ENCODE measurements at regions not wholly inside any gene's neighbourhood (a gene's known extent, or its start where the extent isn't known, plus 50 kb on each side); places are given as distances from the start of the nearest gene placed in this dataset.
"Not testable (repeated sequence)": the region's sequence is repeated elsewhere in the genome, so short reads cannot be mapped to it uniquely, and the experiment has no call there.

DNA sequence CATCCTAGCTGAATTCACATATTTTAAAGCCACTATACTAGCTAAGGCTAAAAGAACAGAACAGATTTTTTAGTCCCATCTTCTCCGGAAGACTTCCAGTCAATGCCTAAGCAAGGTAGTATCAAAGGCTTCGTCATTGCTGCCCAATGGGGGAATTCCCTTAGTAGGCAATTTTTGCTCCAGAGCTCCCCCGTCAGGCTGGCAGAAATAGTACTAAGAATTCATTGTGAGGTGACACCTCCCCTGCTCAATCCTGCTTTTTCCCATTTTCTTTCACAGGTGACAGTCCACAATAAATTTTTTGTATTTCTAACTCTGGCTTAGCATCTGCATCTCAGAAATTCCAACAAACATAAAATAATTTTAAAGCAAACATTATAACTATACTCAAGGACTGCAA, 52.8 kb upstream of the SRSF6 start:
- peak; percentile 10 to 19 for DNase-seq (ENCODE audit: low read depth in 2 of 2)

DNA sequence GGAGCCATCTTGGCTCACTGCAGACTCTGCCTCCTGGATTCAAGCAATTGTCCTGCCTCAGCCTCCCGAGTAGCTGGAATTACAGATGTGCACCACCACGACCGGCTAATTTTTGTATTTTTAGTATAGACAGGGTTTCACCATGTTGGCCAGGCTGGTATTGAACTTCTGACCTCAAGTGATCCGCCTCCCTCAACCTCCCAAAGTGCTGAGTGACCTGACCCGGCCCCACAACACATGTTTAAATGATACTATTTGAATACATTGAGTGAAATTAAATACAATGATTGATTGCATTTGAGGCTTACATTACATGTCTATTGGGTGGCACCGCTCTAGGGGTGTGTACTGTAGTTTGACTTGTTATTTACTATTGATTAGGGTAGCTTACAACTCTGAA, 56.8 kb upstream of the SRSF6 start:
- not testable (repeated sequence) for DNase-seq (ENCODE audit: low read depth in 2 of 2)

DNA sequence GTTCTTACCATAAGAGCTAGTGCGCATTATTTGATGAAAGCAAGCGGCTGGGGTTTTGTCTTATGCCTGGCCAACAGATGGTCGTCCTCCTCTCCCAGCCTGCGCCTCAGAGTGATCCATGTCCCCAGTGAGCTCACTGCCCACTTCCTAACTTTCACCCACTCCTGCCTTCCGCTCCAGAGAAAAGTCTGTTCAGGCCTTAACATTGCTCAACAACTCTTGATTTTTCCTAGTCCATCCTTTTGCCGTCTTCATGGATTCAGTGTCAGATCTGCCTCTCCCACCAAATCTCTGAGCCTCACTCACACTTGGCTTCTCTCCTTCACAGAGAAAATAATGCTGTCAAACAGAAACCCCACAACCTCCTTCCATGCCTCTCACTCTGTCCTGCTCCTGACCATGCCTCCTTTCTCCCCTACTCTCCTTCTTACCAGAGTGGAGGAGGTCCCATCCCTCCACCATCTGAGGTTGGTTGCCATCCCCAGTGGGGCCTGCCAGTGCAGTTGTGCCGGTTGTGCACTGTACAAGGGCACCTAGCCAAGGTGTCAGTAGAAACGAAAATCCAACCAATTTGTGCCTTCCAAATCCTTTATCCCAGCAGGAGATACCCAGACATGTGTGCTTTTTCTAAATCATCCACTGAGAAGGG, 58.9 kb upstream of the SRSF6 start:
- DNase-seq (ENCODE audit: low read depth in 2 of 2): no peak

DNA sequence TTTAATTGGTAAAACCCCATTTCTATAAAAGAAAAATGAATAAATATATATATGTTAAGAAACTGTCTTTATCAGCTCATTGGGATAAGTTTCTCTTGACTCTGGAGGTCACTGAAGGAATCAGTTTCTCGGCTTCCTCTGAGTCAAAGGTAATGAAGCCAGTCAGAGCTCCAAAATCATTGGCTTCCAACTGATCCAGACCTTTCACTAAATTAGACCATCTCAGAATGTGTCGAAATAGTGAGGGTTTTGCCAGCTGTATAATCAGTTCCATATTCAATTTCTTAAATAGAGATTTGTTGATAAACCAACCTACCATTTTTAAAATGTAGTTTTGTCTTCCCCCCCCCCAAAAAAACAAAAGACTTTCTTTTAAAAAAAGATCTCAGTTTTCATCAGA, 60.5 kb upstream of the SRSF6 start:
- no peak for DNase-seq (ENCODE audit: low read depth in 2 of 2)

DNA sequence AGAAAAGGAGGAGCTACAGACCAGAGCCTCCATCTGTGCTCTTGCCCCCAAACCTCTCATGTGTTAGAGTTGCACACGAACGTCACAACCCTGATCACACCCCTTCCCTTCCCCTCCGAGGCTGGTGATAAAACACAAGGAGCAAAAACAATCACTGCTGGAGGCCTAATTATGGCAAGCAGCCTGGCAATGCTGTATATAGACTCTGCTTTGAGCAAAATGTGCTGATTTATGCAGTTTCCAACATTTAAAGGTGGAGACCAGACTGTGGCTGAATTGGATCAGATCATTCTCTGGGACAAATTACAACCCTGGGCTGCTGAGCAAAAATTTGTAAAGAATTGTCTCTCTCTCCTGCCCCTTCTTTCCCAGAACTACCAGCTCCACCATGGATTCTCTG, 64.6 kb upstream of the SRSF6 start:
- DNase-seq (ENCODE audit: low read depth in 2 of 2): no peak

DNA sequence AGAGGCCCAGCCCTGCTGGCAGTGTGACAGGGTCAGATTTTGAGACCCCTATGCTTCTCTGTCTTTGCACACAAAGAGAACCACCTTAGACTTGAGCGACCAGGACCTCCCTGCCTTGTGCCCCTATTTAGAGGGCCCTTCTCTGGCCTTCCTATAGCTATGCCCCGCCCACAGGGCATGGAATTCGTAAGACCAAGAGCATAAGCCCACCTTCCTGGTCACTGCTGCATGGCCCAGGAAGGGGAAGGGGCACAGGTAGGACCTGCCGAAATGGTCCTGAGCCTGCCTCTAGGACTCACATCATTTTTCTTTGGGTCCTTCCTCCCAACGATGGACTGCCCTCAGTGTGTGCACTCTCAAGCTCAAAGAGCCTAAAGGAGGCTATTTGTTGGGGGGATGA, 65.1 kb upstream of the SRSF6 start:
- DNase-seq (ENCODE audit: low read depth in 2 of 2): no peak

DNA sequence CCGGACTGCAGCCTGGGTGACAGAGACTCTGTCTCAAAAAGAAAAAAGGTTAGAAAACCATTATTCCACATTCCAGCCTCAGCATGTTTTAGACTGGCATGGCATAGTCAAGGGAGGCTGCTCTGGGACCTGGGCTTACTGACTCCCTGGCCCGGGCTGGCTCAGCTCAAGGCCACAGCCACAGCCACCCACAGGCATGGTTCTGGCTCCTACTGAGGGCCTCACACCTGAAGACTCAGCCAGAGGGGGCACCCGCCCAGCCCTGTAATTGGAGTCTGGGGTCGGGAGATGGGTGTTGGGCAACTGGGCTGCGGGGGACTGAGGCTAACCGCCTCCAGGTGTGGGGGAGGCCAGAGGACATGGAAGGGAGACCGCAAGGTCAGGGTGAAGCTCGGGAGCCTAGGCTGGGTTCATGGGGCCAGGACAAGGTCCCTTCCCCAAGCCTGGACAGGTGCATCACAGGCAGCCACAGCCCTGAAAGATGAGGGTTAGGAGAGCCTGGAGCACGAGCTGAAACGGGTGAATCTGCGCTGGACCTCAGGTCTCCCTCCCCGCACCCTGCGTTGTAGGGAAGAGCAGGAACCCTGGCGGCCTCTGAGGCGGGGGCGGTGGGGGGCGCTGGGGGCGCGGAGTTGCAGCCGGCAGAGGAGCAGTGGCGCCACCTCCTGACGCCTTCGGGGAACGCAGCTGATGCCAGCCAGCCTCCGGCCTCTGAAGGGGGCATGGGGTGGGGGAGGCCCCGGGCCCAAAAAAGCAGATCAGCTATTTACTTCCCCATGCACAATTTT, 67.7 kb upstream of the SRSF6 start:
- no peak for DNase-seq (ENCODE audit: low read depth in 2 of 2)

DNA sequence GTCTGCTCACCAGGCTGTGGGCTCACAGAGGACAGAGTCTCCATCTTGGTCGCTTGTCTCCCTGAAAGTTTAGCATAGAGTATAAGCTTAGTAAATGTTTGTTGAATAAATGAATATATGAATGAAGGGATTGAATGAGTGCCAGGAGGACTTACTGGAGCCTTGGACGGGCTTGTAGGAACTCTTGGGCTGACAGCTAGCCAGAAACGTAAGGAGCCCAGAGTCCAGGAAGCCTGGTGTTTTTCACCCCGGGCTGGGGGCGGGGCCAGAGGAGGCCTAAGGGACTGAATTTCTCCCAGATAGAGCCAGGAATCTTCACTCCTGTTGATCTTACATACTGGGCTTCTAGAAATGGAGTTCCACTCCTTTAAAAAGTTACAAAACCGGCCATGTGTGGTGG, 68.5 kb upstream of the SRSF6 start:
- no peak for DNase-seq (ENCODE audit: low read depth in 2 of 2)

DNA sequence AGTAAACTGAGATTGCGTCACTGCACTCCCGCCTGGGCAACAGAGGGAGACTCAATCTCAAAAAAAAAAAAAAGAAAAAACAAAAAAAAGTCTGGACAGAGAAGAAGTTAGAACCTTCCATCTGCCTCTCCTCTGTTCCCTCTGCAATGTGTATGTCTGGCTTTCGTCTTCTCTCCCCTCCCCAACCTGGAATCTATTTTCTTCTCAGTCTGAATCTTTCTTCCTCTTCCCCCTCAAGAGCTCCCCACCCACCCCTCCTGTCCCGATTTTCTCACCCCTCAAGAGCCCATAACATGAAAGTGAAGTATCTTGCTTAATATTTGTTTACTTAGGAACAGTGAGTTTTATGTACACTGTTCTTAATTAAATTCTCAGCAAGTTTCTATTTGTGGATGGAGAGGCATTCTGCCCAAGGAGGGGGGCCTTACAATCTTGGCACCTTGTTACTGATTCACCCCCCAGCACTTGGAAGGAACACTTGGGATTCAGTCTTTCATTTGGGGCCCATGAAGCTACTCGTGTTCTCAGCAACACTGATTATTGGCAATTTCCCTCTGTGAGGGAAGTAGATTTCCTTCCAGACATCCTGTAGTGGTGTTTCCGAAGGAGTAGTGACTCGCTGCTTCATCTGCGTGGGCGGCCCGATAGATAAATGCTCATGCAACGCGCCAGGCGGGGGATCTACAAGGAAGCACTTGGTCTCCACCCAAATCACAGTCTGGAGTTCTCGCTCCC, 69.3 kb upstream of the SRSF6 start:
- no peak for DNase-seq (ENCODE audit: low read depth in 2 of 2)

DNA sequence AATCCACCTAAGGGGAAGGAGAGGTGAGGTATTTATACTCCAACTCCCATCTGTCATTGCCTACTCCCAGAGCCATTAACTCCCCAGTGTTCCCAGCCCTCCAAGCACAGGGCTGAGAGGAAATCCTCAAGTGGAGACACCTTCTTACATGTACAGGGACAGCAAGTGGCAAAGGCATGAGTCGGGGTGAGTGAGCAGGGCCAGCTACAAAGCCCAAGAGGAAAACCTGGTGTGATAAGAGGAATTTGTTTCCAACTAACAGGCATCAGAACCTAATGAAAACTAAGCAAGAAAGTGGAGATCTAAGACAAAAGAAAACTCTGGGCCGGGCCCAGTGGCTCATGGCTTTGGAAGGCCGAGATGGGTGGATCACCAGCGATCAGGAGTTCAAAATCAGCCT, 70.0 kb upstream of the SRSF6 start:
- no peak for DNase-seq (ENCODE audit: low read depth in 2 of 2)

DNA sequence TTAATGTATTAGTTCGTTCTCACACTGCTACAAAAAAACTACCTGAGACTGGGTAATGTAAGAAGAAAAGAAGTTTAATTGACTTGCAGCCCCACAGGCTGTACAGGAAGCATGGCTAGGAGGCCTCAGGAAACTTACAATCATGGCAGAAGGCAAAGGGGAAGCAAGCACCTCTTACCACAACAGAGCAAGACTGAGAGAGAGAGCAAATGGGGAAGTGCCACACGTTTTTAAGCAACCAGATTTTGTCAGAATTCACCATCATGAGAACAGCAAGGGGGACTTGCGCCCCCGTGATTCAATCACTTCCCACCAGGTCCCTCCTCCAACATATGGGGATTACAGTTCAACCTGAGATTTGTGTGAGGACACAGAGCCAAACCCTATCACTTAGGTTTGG, 70.8 kb upstream of the SRSF6 start:
- DNase-seq (ENCODE audit: low read depth in 2 of 2): no peak

DNA sequence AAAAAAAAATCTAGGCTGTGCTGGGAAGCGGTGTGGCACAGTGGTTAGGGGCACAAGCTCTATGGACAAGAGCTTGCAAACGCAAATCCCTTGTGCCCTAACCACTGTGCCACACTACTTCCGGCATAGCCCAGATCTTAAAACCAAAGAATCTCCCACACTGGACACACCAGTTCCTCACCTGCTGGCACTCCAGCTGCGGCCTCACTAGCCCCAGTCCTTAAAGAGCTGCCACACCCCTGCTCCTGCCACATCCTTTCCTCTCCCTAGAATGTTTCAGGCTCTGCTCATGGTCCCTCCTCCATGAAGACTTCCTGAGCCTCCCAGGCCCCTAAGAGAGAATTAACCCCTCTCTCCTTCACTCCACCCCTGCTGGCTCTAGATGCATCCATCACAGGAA, 71.8 kb upstream of the SRSF6 start:
- DNase-seq (ENCODE audit: low read depth in 2 of 2): no peak

DNA sequence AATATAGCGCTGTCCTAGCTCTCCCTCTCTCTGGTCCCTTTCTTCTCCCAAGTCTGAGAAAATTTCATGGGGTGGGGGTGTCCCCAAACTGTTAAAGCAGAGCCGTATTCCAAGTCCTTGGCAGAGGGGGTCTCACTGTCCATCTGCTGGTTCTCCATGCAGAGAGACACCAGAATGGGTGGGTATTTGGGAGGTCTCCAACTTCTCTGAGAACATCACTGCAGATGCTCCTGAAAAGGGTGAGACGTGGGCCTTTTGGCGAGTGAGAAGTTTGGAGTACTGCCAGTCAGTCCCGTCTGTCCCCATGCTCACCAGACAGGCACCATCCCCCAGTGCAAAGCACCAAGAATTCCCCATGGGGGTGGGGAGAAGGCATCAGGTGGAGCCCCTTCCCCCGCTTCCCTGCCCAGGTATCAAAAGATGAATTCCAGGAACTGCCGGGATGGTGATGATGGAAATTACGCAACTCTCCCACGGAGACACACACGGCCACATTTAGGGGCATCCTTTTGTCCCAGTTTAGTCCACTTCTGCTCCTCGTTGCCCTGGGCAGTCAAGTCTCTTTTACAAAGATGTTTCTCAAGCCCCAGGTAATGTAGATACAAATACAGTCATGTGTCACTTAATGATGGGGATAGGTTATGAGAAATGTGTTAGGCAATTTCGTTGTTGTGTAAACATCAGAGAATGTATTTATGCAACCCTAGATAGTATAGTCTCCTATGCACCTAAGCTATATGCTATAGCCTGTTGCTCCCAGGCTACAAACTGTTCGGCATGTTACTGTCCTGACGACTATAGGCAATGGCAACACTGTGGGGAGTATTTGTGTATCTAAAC, 73.4 kb upstream of the SRSF6 start:
- no peak for DNase-seq (ENCODE audit: low read depth in 2 of 2)

DNA sequence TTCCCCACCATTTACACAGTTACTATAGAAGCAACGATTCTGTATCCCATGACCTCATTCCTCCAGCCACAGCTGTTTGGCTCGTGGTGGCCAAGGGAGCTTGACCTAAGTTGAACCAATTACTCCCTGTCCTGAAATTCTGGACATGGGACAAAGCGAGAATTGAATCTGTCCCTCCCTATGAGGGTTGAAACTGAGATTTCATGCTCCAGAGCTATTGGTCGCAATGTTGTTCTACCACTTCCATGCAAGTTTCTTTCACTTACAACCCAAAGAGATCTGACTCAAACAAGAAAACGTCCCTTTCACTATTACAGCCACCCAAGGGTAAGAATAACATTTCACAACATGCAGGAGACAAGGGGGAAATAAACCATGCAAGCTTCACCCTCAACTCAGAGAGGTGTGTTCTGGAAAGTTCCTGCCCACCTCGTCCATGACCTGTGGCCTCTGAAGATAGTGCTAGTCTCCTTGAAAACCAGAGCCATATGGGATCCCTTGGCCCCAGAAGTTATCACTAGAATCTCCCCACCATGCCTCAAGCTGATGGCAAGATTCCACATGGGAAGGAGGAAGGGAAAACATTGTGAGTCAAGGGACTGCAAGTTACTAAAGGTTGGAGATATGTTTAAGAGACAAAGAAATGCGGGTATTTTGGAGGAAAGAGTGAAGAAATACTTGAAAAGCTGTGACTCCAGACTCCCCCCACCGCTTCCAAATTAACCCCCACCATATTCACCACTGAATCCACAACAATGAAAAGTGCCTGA, 74.5 kb upstream of the SRSF6 start:
- no peak for DNase-seq (ENCODE audit: low read depth in 2 of 2)

DNA sequence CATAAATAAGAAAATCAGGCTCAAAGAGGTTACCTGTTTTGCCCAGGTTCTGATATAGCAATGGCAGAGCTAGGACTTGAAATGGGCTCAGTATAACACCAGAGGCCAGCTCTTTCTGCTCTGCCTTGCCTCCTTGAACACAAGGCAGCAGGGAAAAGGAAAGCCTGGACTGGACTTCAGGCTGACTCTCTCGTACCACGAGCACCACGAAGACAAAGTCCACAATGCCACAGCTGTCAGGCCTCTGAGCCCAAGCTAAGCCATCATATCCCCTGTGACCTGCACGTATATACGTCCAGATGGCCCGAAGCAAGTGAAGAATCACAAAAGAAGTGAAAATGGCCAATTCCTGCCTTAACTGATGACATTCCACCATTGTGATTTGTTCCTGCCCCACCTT, 75.6 kb upstream of the SRSF6 start:
- not testable (repeated sequence) for DNase-seq (ENCODE audit: low read depth in 2 of 2)

DNA sequence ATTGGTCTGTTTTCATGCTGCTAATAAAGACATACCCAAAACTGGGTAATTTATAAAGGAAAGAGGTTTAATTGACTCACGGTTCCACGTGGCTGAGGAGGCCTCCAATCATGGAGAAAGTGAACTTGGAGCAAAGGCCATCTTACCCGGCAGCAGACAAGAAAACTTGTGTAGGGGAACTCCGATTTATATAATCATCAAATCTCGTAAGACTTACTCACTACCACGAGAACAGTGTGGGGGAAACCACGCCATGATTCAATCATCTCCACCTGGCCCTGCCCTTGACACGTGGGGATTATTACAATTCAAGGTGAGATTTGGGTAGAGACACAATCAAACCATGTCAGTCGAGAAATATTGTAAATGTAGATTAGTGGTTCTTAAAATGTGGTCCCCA, 76.2 kb upstream of the SRSF6 start:
- DNase-seq (ENCODE audit: low read depth in 2 of 2): not testable (repeated sequence)

DNA sequence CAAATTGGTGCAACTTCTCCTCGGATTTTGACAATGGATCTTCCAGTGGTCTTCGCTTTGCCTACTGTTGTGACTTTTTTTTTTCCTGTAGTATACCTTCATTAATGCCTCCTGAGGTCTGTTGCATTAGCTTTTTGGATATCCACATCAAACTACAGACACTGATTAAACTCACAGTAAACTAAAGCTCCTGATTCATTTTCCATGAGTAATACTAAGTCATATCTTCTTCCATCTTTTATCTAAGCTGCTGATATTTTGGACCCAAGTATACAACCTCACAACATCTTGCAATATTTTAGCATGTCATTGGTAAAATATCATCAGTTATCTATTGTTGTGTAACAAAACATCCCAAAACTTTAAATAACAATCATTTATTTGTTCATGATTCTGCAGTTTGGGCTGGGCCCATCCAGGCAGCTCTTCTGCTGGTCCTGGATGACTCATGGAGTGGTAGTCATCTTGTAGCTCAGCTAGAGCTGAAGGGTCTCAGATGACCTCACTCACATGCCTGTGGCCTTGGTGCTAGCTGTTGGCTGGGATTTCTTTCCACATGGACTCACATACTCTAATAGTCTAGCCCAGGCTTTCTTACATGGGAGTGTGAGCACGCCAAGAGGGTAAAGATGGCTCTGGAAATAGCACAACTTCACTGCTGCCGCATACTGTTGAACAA, 78.3 kb upstream of the SRSF6 start:
- DNase-seq (ENCODE audit: low read depth in 2 of 2): no peak

DNA sequence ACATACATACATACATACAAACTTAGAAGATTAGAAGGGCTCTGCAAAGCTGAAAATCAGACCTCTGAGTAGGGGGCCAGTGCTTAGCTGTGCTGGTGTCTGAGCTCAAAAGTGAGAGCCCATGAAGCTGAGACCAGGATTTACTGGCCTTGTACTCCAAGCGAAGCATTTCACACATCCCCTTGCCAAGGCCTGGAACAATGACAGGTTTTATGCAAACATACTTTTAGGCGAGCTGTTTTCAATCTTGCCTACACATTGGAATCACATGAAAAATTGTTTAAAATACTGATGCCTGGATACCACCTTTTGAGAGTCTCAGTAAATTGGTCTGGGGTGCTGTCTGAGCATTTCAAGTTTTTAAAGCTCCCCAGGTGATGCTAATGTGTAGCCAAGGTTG, 80.9 kb upstream of the SRSF6 start:
- DNase-seq (ENCODE audit: low read depth in 2 of 2): no peak

DNA sequence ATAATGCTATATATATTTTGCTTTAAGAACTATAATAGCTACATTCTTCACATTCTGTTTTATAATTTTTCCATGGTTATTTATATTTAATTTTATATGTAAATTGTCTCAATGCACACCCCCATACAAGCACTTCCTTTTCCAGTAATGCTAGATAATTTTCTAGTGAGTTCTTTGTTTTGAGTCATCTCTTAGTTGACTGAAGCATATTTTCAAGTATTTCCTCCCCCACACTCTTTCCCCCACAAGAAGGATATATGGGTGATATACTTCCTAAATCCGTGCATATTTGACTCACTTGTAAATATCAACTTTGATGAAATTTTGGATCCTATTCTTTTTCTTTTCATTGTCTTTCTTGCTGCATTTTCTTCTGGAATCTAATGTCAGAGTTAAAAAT, 82.1 kb upstream of the SRSF6 start:
- DNase-seq (ENCODE audit: low read depth in 2 of 2): no peak

DNA sequence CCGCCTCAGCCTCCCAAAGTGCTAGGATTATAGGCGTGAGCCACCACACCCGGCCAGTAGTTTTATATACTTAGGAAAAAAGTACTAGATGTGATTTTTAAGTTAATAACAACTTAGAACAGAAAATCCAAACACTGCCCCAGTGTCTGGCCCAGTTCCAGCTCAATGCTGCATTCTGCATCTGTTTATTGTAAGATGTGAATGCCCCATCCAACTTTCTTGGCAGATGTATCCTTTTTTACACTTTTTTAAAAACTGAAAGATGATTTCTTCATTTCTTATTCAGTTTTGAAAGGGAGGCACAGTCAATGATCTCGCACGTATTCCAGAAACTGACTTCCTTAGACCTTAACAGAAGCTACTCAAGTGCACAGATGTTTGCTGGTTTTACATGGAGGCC, 85.6 kb upstream of the SRSF6 start:
- DNase-seq (ENCODE audit: low read depth in 2 of 2): no peak

DNA sequence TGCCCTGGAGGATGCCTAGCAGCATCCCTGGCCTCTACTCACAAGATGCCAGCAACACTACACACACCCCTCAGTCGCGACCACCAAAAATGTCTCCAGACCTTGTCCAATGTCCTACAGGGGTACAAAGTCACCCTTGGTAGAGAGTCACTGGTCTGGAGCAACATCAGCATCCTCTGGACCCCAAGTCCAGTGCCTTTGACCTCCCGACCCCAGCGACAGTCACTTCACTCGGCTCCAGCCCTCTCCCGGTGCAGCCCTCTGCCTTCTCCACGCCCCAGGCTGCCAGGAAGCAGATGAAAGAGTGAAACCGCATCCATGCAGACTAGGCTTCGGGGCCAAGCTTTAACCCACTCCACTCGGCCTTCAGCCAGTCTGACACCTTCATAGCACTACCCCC, 92.0 kb upstream of the SRSF6 start:
- DNase-seq (ENCODE audit: low read depth in 2 of 2): no peak

Data from activated CD4-positive, alpha-beta T cell treated with anti-CD3 and anti-CD28 coated beads for 24 hours (primary cell).